Endodermal cell (in vitro differentiated cells): ENCODE measurements at regions not wholly inside any gene's neighbourhood (a gene's known extent, or its start where the extent isn't known, plus 50 kb on each side); places are given as distances from the start of the nearest gene placed in this dataset.

ENCODE experiments used
- DNase-seq: peaks from one replicate; pipeline ENCODE4 v3.0.0-alpha.2; 2017
- H3K27ac ChIP-seq: 2 replicates; pipeline ENCODE4 v1.5.1; 2013; ENCODE audit warnings: mild to moderate bottlenecking, low read depth, low read length, moderate library complexity
- H3K27me3 ChIP-seq: 2 replicates; pipeline ENCODE4 v1.6.1; 2013; ENCODE audit warnings: mild to moderate bottlenecking, low read length, moderate library complexity; ENCODE audit not compliant: insufficient read depth, control insufficient read depth, poor library complexity, severe bottlenecking
- H3K36me3 ChIP-seq: 2 replicates; pipeline ENCODE4 v1.7.0; 2013; ENCODE audit warnings: mild to moderate bottlenecking, low read length, moderate library complexity; ENCODE audit not compliant: control insufficient read depth, insufficient read depth
- H3K4me1 ChIP-seq: one replicate; pipeline ENCODE4 v1.7.0; 2013; ENCODE audit warnings: low read length; ENCODE audit not compliant: control insufficient read depth, insufficient read depth
- H3K4me3 ChIP-seq: 2 replicates; pipeline ENCODE4 v1.5.1; 2013; ENCODE audit warnings: mild to moderate bottlenecking, low read length, moderate library complexity
- H3K9ac ChIP-seq: 2 replicates; pipeline ENCODE4 v1.6.1; 2013; ENCODE audit warnings: mild to moderate bottlenecking, low read length, moderate library complexity; ENCODE audit not compliant: poor library complexity, severe bottlenecking; ENCODE audit errors: extremely low read depth
- H3K9me3 ChIP-seq: 2 replicates; pipeline ENCODE4 v1.6.1; 2013; ENCODE audit warnings: mild to moderate bottlenecking, low read length, moderate library complexity; ENCODE audit not compliant: control insufficient read depth
- H3K27ac Mint-ChIP-seq: 2 replicates; pipeline ENCODE4 v1.8.0; 2020; ENCODE audit warnings: mixed read lengths
- H3K27me3 Mint-ChIP-seq: 2 replicates; pipeline ENCODE4 v1.8.0; 2021; ENCODE audit warnings: mild to moderate bottlenecking, mixed read lengths; ENCODE audit not compliant: insufficient read depth
- H3K36me3 Mint-ChIP-seq: 2 replicates; pipeline ENCODE4 v1.8.0; 2020; ENCODE audit warnings: low read depth, mixed read lengths
- H3K4me1 Mint-ChIP-seq: 2 replicates; pipeline ENCODE4 v1.8.0; 2020; ENCODE audit warnings: mixed read lengths
- H3K4me3 Mint-ChIP-seq: 2 replicates; pipeline ENCODE4 v1.8.0; 2020; ENCODE audit warnings: mild to moderate bottlenecking, moderate library complexity, mixed read lengths
- H3K9me3 Mint-ChIP-seq: 2 replicates; pipeline ENCODE4 v1.8.0; 2020; ENCODE audit warnings: mild to moderate bottlenecking, mixed read lengths
- CTCF ChIP-seq: fragments of 200-600 bp; sonication (generic); conservative IDR thresholded peaks from 2 replicates; pipeline ENCODE4 v1.5.0; 2021; ENCODE audit warnings: antibody characterized with exemption, mild to moderate bottlenecking
- WGBS, 2 experiments: methylation state at CpG; one replicate each; pipeline versions ENCODE4 v1.1.5 to v1.1.7; 2013; ENCODE audit warnings: missing lambda C conversion rate in 2 of 2, mixed read lengths in 1 of 2; ENCODE audit not compliant: insufficient coverage in 1 of 2, insufficient read length in 1 of 2; 5-methylcytosine and 5-hydroxymethylcytosine counted together

GRCh38 chr7:25359471-25360059 is 131.3 kb upstream of the NPVF start:
- no peak overlapping the region for H3K27ac Mint-ChIP-seq
- H3K27me3 ChIP-seq: no peaks in the 10 kb centered on the region
- no peaks in the 10 kb centered on the region for H3K9me3 ChIP-seq
- no peaks in the 10 kb centered on the region for H3K4me1 ChIP-seq
- H3K27me3 Mint-ChIP-seq: no peaks in the 10 kb centered on the region
- H3K9me3 Mint-ChIP-seq: no peaks in the 10 kb centered on the region
- H3K4me3 ChIP-seq: no peak overlapping the region
- H3K36me3 Mint-ChIP-seq: no peaks in the 10 kb centered on the region
- no peak for TF ChIP-seq CTCF
- no peak overlapping the region for H3K9ac ChIP-seq
- DNase-seq: no peak
- H3K4me3 Mint-ChIP-seq: no peak overlapping the region
- H3K36me3 ChIP-seq: no peaks in the 10 kb centered on the region
- WGBS, 2 experiments: 86 to 90% methylated on average over 6 to 9 of the region's 9 CpGs
- H3K27ac ChIP-seq: peak overlapping the region; percentile 84
- H3K4me1 Mint-ChIP-seq: no peaks in the 10 kb centered on the region

- DNase-seq: no peak
- WGBS, 2 experiments: 83 to 100% methylated on average over 1 to 2 of the region's 2 CpGs
- Mint-ChIP-seq H3K27ac (no peak overlapping the region), H3K9me3 (no peaks in the 10 kb centered on the region), H3K36me3 (no peaks in the 10 kb centered on the region), H3K27me3 (no peaks in the 10 kb centered on the region), H3K4me3 (no peak overlapping the region), H3K4me1 (no peaks in the 10 kb centered on the region)
- Histone ChIP-seq H3K9ac (no peak overlapping the region), H3K27me3 (no peaks in the 10 kb centered on the region), H3K27ac (peak overlapping the region; percentile 84), H3K36me3 (no peaks in the 10 kb centered on the region), H3K9me3 (no peaks in the 10 kb centered on the region), H3K4me3 (no peak overlapping the region), H3K4me1 (no peaks in the 10 kb centered on the region)
- no peak for TF ChIP-seq CTCF
These were observed 132.2 kb upstream of the NPVF start for GRCh38 chr7:25360451-25360850.

- DNase-seq: no peak
- Mint-ChIP-seq H3K27me3 (no peaks in the 10 kb centered on the region), H3K9me3 (no peaks in the 10 kb centered on the region), H3K27ac (no peak overlapping the region), H3K4me3 (no peak overlapping the region), H3K4me1 (no peaks in the 10 kb centered on the region), H3K36me3 (no peaks in the 10 kb centered on the region)
- WGBS, 2 experiments: 91 to 100% methylated on average over 2 to 5 of the region's 5 CpGs
- Histone ChIP-seq H3K27me3 (no peaks in the 10 kb centered on the region), H3K36me3 (no peaks in the 10 kb centered on the region), H3K9ac (no peak overlapping the region), H3K4me1 (no peaks in the 10 kb centered on the region), H3K9me3 (no peaks in the 10 kb centered on the region), H3K27ac (no peak overlapping the region), H3K4me3 (no peak overlapping the region)
- no peak for TF ChIP-seq CTCF
These were observed 133.1 kb upstream of the NPVF start for GRCh38 chr7:25361387-25361786.
